Mammary epithelial cell (primary cell): ENCODE measurements at regions not wholly inside any gene's neighbourhood (a gene's known extent, or its start where the extent isn't known, plus 50 kb on each side); places are given as distances from the start of the nearest gene placed in this dataset.

Source experiments
- EZH2 ChIP-seq: IDR thresholded peaks from 2 replicates; pipeline ENCODE4 v1.6.1; 2012; ENCODE audit warnings: low read length, inconsistent platforms, borderline replicate concordance
- TF ChIP-seq, protein P1 (sequence below), 2 donors: IDR thresholded peaks in 1 of 2; conservative IDR thresholded peaks in 1 of 2; 2 replicates each; pipeline ENCODE4 v1.5.1; 2011 to 2012; ENCODE audit warnings: inconsistent platforms in 2 of 2, low read length in 2 of 2, mild to moderate bottlenecking in 2 of 2, control low read depth in 1 of 2, low read depth in 1 of 2; ENCODE audit not compliant: insufficient read depth in 1 of 2; ENCODE audit errors: extremely low read depth in 1 of 2

DNA sequence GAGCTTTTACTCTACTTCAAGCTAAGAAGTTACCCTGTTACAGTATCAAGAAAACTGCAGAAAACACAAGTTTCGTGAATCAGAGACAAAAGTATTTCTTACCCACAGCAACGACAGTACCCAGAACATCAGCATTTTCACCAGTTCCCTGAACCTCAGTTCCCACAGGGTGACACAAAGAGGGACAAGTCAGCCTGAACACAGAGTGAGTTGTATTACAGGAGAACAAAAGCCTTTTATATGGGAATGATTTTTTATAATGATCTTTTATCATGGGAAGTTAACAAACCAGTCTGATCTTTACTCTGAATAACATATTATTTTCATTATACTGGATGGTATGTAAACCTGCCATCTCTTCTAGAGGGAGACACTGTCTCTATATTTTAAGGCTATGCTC lies 139.0 kb upstream of the ITGA1 start:
- no peak for TF ChIP-seq EZH2
- TF ChIP-seq, protein P1, sequence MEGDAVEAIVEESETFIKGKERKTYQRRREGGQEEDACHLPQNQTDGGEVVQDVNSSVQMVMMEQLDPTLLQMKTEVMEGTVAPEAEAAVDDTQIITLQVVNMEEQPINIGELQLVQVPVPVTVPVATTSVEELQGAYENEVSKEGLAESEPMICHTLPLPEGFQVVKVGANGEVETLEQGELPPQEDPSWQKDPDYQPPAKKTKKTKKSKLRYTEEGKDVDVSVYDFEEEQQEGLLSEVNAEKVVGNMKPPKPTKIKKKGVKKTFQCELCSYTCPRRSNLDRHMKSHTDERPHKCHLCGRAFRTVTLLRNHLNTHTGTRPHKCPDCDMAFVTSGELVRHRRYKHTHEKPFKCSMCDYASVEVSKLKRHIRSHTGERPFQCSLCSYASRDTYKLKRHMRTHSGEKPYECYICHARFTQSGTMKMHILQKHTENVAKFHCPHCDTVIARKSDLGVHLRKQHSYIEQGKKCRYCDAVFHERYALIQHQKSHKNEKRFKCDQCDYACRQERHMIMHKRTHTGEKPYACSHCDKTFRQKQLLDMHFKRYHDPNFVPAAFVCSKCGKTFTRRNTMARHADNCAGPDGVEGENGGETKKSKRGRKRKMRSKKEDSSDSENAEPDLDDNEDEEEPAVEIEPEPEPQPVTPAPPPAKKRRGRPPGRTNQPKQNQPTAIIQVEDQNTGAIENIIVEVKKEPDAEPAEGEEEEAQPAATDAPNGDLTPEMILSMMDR (conservative IDR thresholded peaks at IDR 0.05 in 1 of 2, IDR thresholded peaks at IDR 0.05 in 1 of 2; ENCODE audit: extremely low read depth in 1 of 2, insufficient read depth in 1 of 2, low read depth in 1 of 2, low read length in 2 of 2): no peak
